Effector memory CD8-positive, alpha-beta T cell (primary cell): ENCODE measurements at regions not wholly inside any gene's neighbourhood (a gene's known extent, or its start where the extent isn't known, plus 50 kb on each side); places are given as distances from the start of the nearest gene placed in this dataset.
"Not testable (repeated sequence)": the region's sequence is repeated elsewhere in the genome, so short reads cannot be mapped to it uniquely, and the experiment has no call there.

ENCODE experiments used
- ATAC-seq: fragments of 150-1000 bp; cut with Tn5 transposase; replicated peaks from 2 replicates; pipeline ENCODE4 v1.10.0; 2021; ENCODE audit warnings: mild to moderate bottlenecking, moderate library complexity
- DNase-seq, 3 experiments: peaks; one replicate each; pipeline ENCODE4 v3.0.0; 2021
- H3K27ac Mint-ChIP-seq, 2 donors: one replicate each; pipeline ENCODE4 v1.8.0; 2022; ENCODE audit warnings: mild to moderate bottlenecking in 2 of 2, mixed read lengths in 2 of 2, moderate library complexity in 2 of 2
- H3K27me3 Mint-ChIP-seq, 2 donors: one replicate each; pipeline ENCODE4 v1.8.0; 2022; ENCODE audit warnings: mixed read lengths in 2 of 2
- H3K36me3 Mint-ChIP-seq: one replicate; pipeline ENCODE4 v1.8.0; 2022; ENCODE audit warnings: mild to moderate bottlenecking, moderate library complexity, mixed read lengths; ENCODE audit not compliant: insufficient read depth
- H3K4me1 Mint-ChIP-seq, 2 donors: one replicate each; pipeline ENCODE4 v1.8.0; 2022; ENCODE audit warnings: low read depth in 2 of 2, mixed read lengths in 2 of 2
- H3K4me3 Mint-ChIP-seq, 2 donors: one replicate each; pipeline ENCODE4 v1.8.0; 2022; ENCODE audit warnings: mild to moderate bottlenecking in 2 of 2, mixed read lengths in 2 of 2, moderate library complexity in 2 of 2
- H3K9me3 Mint-ChIP-seq, 2 donors: one replicate each; pipeline ENCODE4 v1.8.0; 2022; ENCODE audit warnings: mixed read lengths in 2 of 2

GRCh38 chr1:166738140-166738539, 101.1 kb upstream of the POGK start:
- Mint-ChIP-seq H3K27me3 (peaks cover 11 to 22% of the 10 kb centered on the region in 2 donors), H3K4me3 (no peak overlapping the region), H3K4me1 (no peaks in the 10 kb centered on the region), H3K27ac (no peak overlapping the region), H3K9me3 (no peaks in the 10 kb centered on the region), H3K36me3 (peaks cover 3% of the 10 kb centered on the region)
- ATAC-seq (no peak), DNase-seq (no peak)

- Mint-ChIP-seq H3K9me3 (no peaks in the 10 kb centered on the region), H3K27me3 (peaks cover 12 to 21% of the 10 kb centered on the region in 2 donors), H3K36me3 (peaks cover 3% of the 10 kb centered on the region), H3K27ac (no peak overlapping the region), H3K4me3 (no peak overlapping the region), H3K4me1 (no peaks in the 10 kb centered on the region)
- ATAC-seq: no peak
- DNase-seq: no peak
These were observed 100.4 kb upstream of the POGK start for GRCh38 chr1:166738873-166739272.

GRCh38 chr1:166740668-166741276, 98.5 kb upstream of the POGK start:
- H3K27ac Mint-ChIP-seq: no peak overlapping the region
- H3K36me3 Mint-ChIP-seq: peaks cover 3% of the 10 kb centered on the region
- no peaks in the 10 kb centered on the region for H3K4me1 Mint-ChIP-seq
- DNase-seq: no peak
- no peak for ATAC-seq
- peaks cover 15 to 16% of the 10 kb centered on the region in 2 donors for H3K27me3 Mint-ChIP-seq
- peaks cover 0 to 2% of the 10 kb centered on the region in 2 donors for H3K9me3 Mint-ChIP-seq
- H3K4me3 Mint-ChIP-seq: no peak overlapping the region

GRCh38 chr1:166763318-166763717, 76.0 kb upstream of the POGK start:
- Mint-ChIP-seq H3K27me3 (no peaks in the 10 kb centered on the region), H3K36me3 (no peaks in the 10 kb centered on the region)

GRCh38 chr1:166766942-166767341, 72.3 kb upstream of the POGK start:
- H3K36me3 Mint-ChIP-seq: no peaks in the 10 kb centered on the region
- no peak overlapping the region for H3K27ac Mint-ChIP-seq
- no peak for DNase-seq
- ATAC-seq: no peak
- H3K27me3 Mint-ChIP-seq: peaks cover 11 to 14% of the 10 kb centered on the region in 2 donors
- H3K4me1 Mint-ChIP-seq: no peaks in the 10 kb centered on the region
- H3K4me3 Mint-ChIP-seq: no peak overlapping the region
- peaks cover 5 to 10% of the 10 kb centered on the region in 2 donors for H3K9me3 Mint-ChIP-seq

More at GRCh38 chr1:166763318-166763717, 76.0 kb upstream of the POGK start:
- Mint-ChIP-seq H3K27ac (no peak overlapping the region), H3K4me1 (no peaks in the 10 kb centered on the region), H3K4me3 (no peak overlapping the region), H3K9me3 (no peaks in the 10 kb centered on the region)
- no peak for DNase-seq
- no peak for ATAC-seq

- peaks cover 48 to 75% of the 10 kb centered on the region in 2 donors for H3K27me3 Mint-ChIP-seq
- not testable (repeated sequence) for H3K36me3 Mint-ChIP-seq, H3K4me1 Mint-ChIP-seq, DNase-seq, H3K9me3 Mint-ChIP-seq, H3K4me3 Mint-ChIP-seq, H3K27ac Mint-ChIP-seq, ATAC-seq
These were observed 54.6 kb upstream of the POGK start for GRCh38 chr1:166784646-166785045.

- peaks cover 50 to 88% of the 10 kb centered on the region in 2 donors for H3K27me3 Mint-ChIP-seq
- no peaks in the 10 kb centered on the region for H3K9me3 Mint-ChIP-seq
- H3K36me3 Mint-ChIP-seq: no peaks in the 10 kb centered on the region
These were observed 53.3 kb upstream of the POGK start for GRCh38 chr1:166785987-166786386.

GRCh38 chr1:166789286-166789685, 50.0 kb upstream of the POGK start:
- Mint-ChIP-seq H3K9me3 (no peaks in the 10 kb centered on the region), H3K4me3 (no peak overlapping the region), H3K36me3 (no peaks in the 10 kb centered on the region), H3K27ac (no peak overlapping the region), H3K27me3 (peaks cover 46 to 90% of the 10 kb centered on the region in 2 donors), H3K4me1 (no peaks in the 10 kb centered on the region)
- ATAC-seq: no peak
- no peak for DNase-seq

More at GRCh38 chr1:166785987-166786386, 53.3 kb upstream of the POGK start:
- Mint-ChIP-seq H3K4me1 (no peaks in the 10 kb centered on the region), H3K27ac (no peak overlapping the region), H3K4me3 (no peak overlapping the region)
- ATAC-seq (no peak), DNase-seq (no peak)
